GM21447 (cell line): ENCODE measurements at regions not wholly inside any gene's neighbourhood (a gene's known extent, or its start where the extent isn't known, plus 50 kb on each side); places are given as distances from the start of the nearest gene placed in this dataset.

ENCODE experiments used
- ATAC-seq: cut with Tn5 transposase; IDR thresholded peaks from one replicate; pipeline ENCODE4 v1.9.1; 2021; ENCODE audit not compliant: unreplicated experiment

- ATAC-seq, result no peak
Measured at GRCh38 chr4:59979061-59979460, 1221.1 kb upstream of the ADGRL3 start.

- ATAC-seq, result no peak
Measured at GRCh38 chr4:59983852-59984251, 1216.3 kb upstream of the ADGRL3 start.

GRCh38 chr4:59987289-59987688 lies 1212.8 kb upstream of the ADGRL3 start:
- ATAC-seq, result no peak

- ATAC-seq, result no peak
Measured at GRCh38 chr4:59994118-59994517, 1206.0 kb upstream of the ADGRL3 start.

GRCh38 chr4:60002603-60003337 lies 1197.4 kb upstream of the ADGRL3 start:
- ATAC-seq, result no peak

GRCh38 chr4:60013464-60014184 lies 1186.5 kb upstream of the ADGRL3 start:
- no peak for ATAC-seq

- no peak for ATAC-seq
Measured at GRCh38 chr4:60016971-60017370, 1183.2 kb upstream of the ADGRL3 start.

- no peak for ATAC-seq
Measured at GRCh38 chr4:60019180-60019579, 1180.9 kb upstream of the ADGRL3 start.

GRCh38 chr4:60019946-60020345 lies 1180.2 kb upstream of the ADGRL3 start:
- no peak for ATAC-seq

- ATAC-seq, result no peak
Measured at GRCh38 chr4:60020389-60020788, 1179.7 kb upstream of the ADGRL3 start.

- ATAC-seq, result no peak
Measured at GRCh38 chr4:60033826-60034225, 1166.3 kb upstream of the ADGRL3 start.

- ATAC-seq, result no peak
Measured at GRCh38 chr4:60034361-60034760, 1165.8 kb upstream of the ADGRL3 start.

GRCh38 chr4:60039908-60040307 lies 1160.2 kb upstream of the ADGRL3 start:
- no peak for ATAC-seq

- no peak for ATAC-seq
Measured at GRCh38 chr4:60042231-60042652, 1157.9 kb upstream of the ADGRL3 start.

- ATAC-seq, result no peak
Measured at GRCh38 chr4:60042941-60043340, 1157.2 kb upstream of the ADGRL3 start.

GRCh38 chr4:60078984-60079383 lies 1121.1 kb upstream of the ADGRL3 start:
- no peak for ATAC-seq

- ATAC-seq, result no peak
Measured at GRCh38 chr4:60081839-60082238, 1118.3 kb upstream of the ADGRL3 start.

GRCh38 chr4:60088807-60089486 lies 1111.2 kb upstream of the ADGRL3 start:
- ATAC-seq, result no peak

- ATAC-seq, result no peak
Measured at GRCh38 chr4:60089546-60090273, 1110.4 kb upstream of the ADGRL3 start.

- ATAC-seq, result no peak
Measured at GRCh38 chr4:60096676-60097075, 1103.5 kb upstream of the ADGRL3 start.

GRCh38 chr4:60116592-60116991 lies 1083.5 kb upstream of the ADGRL3 start:
- no peak for ATAC-seq
